GM21515 (cell line): ENCODE measurements at regions not wholly inside any gene's neighbourhood (a gene's known extent, or its start where the extent isn't known, plus 50 kb on each side); places are given as distances from the start of the nearest gene placed in this dataset.
"Not testable (repeated sequence)": the region's sequence is repeated elsewhere in the genome, so short reads cannot be mapped to it uniquely, and the experiment has no call there.

Experiments
- ATAC-seq: cut with Tn5 transposase; IDR thresholded peaks from one replicate; pipeline ENCODE4 v1.9.1; 2021; ENCODE audit not compliant: unreplicated experiment

GRCh38 chr10:3876350-3876962, 91.4 kb upstream of the KLF6 start:
- no peak for ATAC-seq

- no peak for ATAC-seq
Observed at GRCh38 chr10:3875842-3876235, 90.8 kb upstream of the KLF6 start.

GRCh38 chr10:3874990-3875841, 90.2 kb upstream of the KLF6 start:
- ATAC-seq: peak; percentile 68

- not testable (repeated sequence) for ATAC-seq
Observed at GRCh38 chr10:3874610-3874989, 89.6 kb upstream of the KLF6 start.

GRCh38 chr10:3873728-3874461, 88.9 kb upstream of the KLF6 start:
- ATAC-seq: peak; percentile 68

- ATAC-seq: no peak
Observed at GRCh38 chr10:3872712-3873329, 87.8 kb upstream of the KLF6 start.

- ATAC-seq: no peak
Observed at GRCh38 chr10:3871424-3871996, 86.5 kb upstream of the KLF6 start.

- ATAC-seq: no peak
Observed at GRCh38 chr10:3869036-3869435, 84.0 kb upstream of the KLF6 start.

GRCh38 chr10:3868271-3868664, 83.3 kb upstream of the KLF6 start:
- ATAC-seq: peak; percentile 35

- ATAC-seq: no peak
Observed at GRCh38 chr10:3867454-3868270, 82.7 kb upstream of the KLF6 start.

GRCh38 chr10:3866332-3866731, 81.3 kb upstream of the KLF6 start:
- no peak for ATAC-seq

GRCh38 chr10:3865565-3865964, 80.6 kb upstream of the KLF6 start:
- no peak for ATAC-seq

- ATAC-seq: no peak
Observed at GRCh38 chr10:3861795-3862194, 76.8 kb upstream of the KLF6 start.

GRCh38 chr10:3858051-3858845, 73.2 kb upstream of the KLF6 start:
- ATAC-seq: no peak

GRCh38 chr10:3857318-3857717, 72.3 kb upstream of the KLF6 start:
- no peak for ATAC-seq

- no peak for ATAC-seq
Observed at GRCh38 chr10:3856593-3856992, 71.6 kb upstream of the KLF6 start.

- ATAC-seq: no peak
Observed at GRCh38 chr10:3853547-3854303, 68.7 kb upstream of the KLF6 start.

- ATAC-seq: no peak
Observed at GRCh38 chr10:3853016-3853415, 68.0 kb upstream of the KLF6 start.
